ENCODE measurements at regions not wholly inside any gene's neighbourhood (a gene's known extent, or its start where the extent isn't known, plus 50 kb on each side); places are given as distances from the start of the nearest gene placed in this dataset.

GRCh38 chr1:198467907-198468306 lies 72.6 kb downstream of the ATP6V1G3 start:
- no peak for TF ChIP-seq EZH2 (IDR thresholded peaks at IDR 0.05; ENCODE audit: borderline replicate concordance, low read depth, low read length)
- TF ChIP-seq HDAC2 (IDR thresholded peaks at IDR 0.05), result no peak
